ENCODE measurements at regions not wholly inside any gene's neighbourhood (a gene's known extent, or its start where the extent isn't known, plus 50 kb on each side); places are given as distances from the start of the nearest gene placed in this dataset.
"Not testable (repeated sequence)": the region's sequence is repeated elsewhere in the genome, so short reads cannot be mapped to it uniquely, and the experiment has no call there.

DNA sequence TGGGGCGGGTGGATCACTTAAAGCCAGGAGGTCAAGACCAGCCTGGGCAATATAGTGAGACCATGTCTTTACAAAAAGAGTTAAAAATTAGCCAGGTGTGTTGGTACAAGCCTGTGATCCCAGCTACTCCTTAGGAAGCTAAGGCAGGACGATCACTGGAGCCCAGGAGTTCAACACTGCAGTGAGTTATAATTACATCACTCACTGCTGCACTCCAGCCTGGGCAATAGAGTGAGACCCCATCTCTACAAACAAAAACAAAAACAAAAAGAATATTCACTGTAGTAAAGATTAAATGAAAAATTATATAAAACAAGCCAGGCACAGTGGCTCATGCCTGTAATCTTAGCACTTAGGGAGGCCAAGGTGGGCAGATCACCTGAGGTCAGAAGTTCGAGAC lies 1047.6 kb upstream of the AUTS2 start:
- no peak for DNase-seq (ENCODE audit: low read depth)

DNA sequence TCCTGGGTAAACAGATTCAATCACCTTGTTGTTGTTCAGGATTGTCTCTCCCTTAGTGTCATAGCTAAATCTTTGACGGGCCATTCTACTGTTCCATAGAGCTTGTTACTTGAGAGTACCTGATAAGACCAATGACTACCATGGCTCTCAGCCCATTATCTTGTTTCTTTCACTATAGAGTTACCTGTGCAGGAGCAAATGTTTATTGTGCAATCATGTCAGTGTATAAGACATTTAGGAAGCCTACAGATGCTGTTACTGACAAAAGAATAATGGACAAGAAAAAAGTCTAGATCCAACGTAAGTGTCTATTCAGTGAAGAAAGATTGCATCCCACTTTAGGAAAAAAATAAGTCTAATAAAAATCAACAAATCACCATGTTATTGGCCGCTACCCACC lies 1041.7 kb upstream of the AUTS2 start:
- DNase-seq (ENCODE audit: low read depth) = no peak

DNA sequence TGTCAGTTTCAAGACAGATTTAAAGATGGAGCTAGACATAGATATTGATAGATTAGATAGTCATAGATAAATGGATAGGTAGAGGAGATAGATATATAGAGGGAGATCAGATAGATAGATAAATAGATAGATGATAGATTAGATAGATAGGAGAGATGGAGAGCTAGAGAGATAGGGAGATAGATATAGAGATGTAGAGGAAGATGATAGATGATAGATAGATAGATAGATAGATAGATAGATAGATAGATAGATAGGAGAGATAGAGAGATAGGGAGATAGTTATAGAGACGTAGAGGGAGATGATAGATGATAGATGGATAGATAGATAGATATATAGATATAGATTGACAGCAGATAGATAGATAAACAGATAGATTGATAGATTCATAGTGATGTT lies 1038.8 kb upstream of the AUTS2 start:
- no peak for DNase-seq (ENCODE audit: low read depth)

DNA sequence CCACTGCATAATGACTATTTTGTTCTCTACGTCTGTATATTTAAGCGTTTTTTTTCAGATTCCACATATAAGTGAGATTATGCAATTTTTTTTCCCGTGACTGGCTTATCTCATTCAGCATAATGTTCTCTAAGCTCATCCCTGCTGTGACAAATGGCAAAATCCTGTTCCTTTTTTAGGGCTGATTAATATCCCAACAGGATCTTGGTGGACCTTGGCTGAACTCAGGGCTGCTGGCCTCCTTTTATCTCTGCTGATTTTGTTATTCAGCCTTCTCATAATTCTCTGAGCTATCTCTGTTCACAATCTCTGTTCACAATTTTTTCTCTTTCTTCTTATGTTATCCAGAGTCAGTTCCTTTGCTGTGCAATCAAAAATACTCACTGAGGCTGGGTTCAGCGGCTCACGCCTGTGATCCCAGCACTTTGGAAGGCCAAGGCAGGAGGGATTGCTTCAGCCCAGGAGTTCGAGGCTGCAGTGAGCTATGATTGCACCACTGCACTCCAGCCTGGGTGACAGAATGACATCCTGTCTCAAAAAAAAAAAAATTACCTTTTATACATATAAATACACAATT lies 1035.9 kb upstream of the AUTS2 start:
- no peak for DNase-seq (ENCODE audit: low read depth)

DNA sequence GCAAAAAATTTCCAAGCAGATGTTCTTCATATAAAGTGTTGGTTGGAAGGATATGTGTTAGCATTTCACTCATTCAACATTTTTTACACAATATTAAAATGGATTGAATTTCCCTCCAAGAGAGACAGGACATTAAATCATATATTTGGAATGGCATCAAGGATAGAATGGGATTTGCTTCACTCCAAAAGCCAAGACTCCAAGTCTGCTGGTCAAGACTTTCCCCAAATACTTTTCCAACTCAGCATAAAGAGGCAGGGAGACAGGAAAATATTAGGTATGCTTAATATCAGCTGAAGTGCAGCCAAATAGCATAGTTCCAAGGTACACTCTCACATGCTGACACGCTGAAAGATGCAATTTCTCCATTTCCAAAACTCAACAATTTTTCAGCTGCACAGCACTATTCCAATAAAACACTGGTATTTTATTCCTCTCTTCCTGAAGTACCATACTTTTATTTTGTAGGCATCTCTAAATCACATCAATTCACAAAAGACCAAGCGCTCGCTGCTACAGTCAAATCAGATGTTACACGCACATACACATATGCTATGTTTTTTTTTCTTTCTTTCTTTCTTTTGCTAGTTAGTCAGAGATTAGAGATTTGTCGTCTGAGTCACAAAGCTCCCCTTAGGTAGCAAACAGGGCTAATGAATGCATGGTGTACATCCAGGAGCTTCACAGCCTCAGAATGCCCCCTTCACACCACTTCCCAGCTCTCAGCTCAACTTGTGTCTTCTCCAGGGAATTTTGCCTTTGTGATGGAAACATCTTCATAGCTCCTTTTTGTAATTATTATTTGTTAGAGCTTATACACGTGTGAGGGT lies 1033.8 kb upstream of the AUTS2 start:
- no peak for DNase-seq (ENCODE audit: low read depth)

DNA sequence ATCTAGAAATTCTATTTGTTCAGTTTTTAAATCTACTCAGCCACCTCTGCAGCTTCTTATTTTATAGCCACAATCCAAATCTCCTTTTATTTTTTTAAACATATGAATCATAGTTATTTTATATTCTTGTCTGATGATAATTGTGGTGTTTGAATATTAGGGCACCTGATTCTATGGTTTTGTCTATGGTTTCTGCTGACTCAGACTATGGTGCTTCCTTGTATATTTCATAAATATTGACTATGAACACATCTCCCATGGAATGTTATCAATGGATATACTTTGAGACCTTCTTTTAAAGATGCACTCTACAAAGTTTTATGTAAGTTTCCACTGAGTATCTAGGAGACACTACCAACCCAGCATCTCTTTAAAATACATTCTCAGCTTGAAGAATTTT lies 1027.0 kb upstream of the AUTS2 start:
- DNase-seq (ENCODE audit: low read depth) = no peak

DNA sequence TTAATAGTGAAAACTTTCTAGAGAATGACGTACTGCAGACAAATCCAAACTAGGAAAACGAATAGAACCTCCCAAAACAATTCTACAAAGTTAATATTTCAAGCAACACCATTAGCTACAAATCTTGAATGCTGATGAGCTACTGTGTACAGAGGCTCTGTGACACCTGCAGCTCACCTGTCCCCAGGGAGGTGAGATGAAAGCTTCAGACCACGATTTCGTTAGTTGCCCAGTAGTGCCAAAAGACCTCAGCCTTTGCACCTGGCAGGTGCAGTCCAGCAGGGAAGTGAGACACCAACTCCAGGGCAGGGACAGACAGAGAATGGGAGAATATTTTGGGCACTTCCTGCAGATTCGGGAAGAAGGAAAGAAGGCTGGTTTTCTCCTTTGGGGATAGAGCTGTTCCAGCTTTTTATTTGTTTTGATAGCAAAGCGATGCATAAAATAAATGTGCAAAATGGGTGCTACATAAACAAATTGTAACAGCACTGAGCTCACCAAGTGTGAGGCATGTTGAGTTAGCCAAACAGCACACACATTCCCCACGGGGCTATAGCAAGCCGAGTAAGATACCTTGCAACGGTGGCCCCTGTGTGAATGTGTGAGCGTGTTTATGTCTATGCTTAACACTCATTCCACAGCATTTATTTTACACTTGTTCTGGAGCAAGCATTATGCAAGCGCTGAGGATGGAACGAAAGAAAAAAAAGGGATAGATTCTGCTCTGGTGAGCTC lies 1024.8 kb upstream of the AUTS2 start:
- no peak for DNase-seq (ENCODE audit: low read depth)

DNA sequence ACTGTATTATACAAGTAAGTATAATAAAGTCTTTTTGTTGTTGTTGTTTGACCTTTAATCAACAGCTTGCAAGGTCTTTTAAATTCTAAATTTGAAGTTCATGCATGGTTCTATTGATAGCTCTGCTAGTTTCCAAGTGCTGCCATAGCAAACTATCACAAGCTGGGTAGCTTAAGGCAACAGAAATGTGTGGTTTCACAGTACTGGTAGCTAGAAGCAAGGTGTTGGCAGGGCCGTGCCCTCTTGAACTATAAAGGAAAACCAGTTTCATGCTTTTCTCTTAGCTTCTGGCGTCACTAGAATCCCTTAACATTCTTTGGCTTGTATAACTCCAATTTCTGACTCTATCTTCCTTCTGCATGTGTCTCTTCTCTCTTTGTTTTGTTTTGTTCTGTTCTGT lies 1021.9 kb upstream of the AUTS2 start:
- DNase-seq (ENCODE audit: low read depth) = no peak

DNA sequence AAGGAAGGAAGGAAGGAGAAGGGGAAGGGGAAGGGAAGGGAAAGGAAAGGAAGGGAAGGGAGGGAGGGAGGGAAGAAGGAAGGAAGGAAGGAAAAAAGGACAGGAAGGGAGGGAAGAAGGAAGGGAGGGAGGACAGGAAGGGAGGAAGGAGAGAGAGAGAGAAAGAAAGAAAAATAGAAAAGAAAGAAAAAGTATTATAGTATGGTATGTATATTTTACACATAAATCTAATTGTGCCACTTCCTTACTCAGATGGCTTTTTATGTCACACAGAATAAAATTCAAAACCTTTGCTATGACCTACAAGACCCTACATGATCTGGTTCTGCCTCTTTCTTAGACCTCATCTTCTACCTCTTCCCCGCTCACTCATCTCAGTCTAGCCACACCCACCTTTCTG lies 1016.9 kb upstream of the AUTS2 start:
- no peak for DNase-seq (ENCODE audit: low read depth)

DNA sequence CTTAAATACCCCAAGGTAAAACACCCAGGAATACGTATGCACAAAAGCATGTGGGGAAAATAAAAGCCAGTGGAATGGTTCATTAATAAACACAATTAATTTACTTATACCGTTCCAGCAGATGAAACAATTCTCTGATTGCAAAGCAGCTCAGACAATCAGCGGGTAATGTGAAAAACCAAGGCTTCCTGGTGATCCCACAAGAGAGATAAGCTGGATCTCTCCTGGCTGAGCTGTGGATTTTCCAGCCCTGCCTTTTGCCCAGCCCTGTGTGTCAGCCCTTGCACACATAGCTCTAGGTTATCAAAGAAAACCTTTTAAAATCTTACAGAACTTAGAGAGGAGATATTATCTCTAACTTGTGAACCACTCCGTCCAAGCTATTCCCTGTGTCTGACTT lies 1010.7 kb upstream of the AUTS2 start:
- DNase-seq (ENCODE audit: low read depth) = no peak

DNA sequence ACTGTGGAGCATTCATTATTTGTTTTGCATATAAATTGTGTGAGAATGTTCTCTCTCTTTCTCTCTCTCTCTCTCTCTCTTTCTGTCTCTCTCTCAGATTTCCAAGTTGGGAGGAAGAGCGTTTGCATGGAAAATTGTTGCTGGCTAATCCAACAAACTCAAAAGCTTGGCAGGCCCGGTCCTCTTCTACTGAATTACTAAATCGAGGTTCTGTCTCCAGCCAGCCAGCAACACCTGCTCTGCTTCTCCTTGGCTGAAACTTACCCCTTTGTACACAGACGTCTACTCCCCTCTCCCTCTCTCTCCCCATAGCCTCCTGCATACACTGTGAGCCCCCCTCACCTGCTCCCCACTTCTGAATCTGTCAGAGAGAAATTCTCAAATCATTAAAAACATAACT lies 996.4 kb upstream of the AUTS2 start:
- no peak for DNase-seq (ENCODE audit: low read depth)

DNA sequence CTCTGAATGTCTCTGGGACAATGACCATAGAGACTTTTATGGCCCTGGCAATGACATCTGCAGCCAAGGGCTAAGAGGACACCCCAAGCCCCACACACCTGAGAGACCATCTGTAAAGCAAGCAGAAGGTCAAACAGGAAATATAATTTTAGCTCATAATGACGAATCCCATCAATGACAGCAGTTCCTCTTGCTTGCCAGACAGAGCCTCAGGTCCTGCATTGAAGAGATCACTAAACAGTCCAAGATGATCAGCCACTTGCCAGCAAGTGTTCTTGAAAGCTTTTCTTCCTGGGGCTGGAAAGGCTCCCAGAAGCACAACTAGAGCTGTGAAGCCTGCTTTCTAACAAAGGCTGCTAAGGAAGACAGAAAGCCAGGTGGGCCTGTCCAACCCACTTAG lies 993.7 kb upstream of the AUTS2 start:
- no peak for DNase-seq (ENCODE audit: low read depth)

DNA sequence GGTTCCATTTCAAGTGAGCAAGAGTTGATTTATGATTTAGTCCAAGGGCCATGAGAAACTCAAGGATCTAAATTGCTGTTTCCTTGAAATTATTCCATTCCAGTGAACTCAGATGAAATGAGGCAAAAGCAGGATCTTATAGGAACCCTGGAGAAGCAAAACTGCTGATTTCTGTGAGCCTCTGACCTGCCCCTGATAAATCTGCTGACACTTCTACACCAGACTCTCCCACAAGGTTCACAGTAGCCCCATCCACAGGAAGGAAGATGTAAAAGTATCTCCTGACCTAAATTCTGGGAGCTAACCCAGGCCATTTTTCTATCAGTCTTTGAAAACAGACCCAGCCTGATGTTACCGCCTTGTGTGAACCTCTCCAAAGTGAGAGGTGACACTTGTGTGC lies 987.6 kb upstream of the AUTS2 start:
- DNase-seq (ENCODE audit: low read depth) = no peak

DNA sequence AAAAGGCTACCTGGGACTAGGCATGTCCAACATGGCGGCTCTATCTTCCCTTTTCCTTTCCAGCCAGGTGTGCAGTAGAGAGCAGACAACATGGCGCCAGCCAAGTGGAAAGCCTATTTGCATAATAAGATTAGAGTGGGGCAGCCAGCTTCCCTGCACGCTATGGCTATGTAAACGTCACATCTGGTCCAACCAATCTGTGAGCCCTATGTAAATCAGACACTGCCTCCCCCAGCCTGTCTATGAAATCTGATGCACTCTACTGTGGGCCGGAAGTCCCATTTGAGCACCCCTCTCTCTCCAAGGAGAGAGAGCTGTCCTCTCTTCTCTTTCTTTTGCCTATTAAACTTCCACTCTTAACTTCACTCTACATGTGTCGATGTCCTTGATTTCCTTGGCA lies 984.9 kb upstream of the AUTS2 start:
- DNase-seq (ENCODE audit: low read depth) = no peak

DNA sequence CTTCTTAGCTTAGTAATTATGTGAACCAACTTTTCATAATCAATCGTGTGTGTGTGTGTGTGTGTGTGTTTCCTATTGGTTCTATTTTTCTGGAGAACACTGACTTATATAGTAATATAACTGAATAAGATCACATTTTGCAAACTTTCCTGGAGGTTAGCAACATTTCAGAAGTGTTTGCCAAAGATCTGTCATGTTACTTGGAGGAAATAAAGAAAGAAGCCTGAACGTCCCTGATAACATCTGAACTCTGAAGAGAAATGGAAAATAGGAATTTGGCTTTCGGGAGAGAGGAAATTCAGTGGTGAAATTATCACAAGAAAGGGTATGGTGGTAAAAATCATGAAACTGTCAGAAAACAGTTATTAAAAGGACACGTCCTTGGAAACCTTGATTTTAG lies 984.4 kb upstream of the AUTS2 start:
- no peak for DNase-seq (ENCODE audit: low read depth)

DNA sequence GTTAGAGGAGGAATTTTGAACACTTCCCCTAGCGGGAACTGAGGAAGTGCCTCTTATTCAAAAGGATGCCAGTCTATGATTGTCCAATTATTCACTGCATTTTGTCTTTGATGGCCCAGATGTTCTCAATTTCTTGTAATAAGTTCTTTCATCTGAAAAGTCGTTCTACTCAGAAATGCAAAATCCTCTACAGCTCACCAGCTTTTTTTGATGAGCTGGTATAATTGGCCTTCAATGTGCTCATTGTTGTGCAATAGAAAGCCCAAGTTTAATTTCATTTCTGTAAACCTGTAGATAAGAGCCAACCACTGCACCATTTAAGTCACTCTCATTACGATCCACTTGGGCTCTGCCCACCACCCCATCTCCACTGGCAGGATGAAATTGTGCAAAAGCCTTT lies 978.7 kb upstream of the AUTS2 start:
- no peak for DNase-seq (ENCODE audit: low read depth)

DNA sequence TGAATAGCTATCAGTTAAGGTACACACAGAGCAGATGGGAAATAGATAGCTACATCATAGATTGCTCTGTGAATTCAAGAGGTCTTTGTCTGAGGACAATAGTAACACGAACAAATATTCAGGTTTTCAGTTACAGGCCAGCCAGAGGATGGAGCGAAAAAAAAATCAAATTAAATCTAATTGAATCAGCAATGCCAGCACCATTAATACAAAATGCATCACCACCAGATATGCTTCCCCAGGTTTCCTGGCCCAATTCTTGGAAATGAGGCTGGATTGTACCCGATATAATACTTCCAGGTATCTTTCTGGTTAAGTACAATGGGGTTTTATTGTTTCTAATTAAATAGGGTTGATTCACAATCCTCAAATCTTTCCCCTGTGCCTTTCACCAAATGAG lies 975.8 kb upstream of the AUTS2 start:
- no peak for DNase-seq (ENCODE audit: low read depth)

DNA sequence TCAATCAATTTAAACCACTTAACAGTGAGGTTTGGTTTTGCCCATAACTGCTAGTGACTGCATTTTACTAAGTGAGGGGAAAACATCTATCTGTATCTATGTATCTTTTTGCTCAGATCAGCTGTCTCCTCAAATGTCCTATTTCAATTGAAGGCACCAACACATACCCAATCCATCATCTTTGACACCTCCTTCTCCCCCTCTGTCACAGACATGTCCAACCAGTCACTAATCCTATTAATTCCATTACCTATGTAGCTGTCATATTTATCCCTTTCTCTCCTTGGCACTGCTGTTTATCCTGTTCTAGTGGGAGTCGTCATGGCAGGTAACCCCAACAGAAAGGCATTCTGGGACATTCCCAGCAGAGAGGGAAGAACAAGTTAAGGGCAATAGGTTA lies 975.2 kb upstream of the AUTS2 start:
- DNase-seq (ENCODE audit: low read depth) = no peak

DNA sequence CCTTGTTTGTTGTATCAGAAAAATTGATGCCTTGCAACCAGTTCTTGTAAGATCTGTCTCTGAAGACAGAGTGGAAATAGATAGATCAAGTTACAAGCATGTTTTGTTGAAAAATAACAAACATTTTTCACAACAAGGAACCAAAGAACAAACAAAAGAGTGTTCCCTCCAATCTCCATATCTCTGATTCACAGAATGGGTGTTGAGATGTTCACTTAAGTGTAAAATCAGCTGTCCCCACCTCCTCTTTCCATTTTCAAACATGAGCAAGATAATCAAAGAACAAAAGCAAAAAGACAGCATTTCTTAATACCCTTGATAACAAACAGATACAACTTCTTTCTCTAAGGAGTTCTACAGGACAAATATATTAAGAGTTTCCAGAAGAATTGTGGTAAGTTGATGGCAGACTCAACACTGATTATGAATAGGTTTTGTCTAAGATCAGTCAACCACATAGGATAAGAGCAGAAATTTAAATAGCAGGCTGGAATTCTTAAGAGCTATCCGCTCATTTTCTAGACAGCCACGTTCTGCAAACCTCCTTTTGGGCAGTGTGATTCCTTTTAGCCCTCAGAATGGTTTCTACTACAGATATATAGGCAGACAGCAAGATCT lies 970.9 kb upstream of the AUTS2 start:
- DNase-seq (ENCODE audit: low read depth) = no peak

DNA sequence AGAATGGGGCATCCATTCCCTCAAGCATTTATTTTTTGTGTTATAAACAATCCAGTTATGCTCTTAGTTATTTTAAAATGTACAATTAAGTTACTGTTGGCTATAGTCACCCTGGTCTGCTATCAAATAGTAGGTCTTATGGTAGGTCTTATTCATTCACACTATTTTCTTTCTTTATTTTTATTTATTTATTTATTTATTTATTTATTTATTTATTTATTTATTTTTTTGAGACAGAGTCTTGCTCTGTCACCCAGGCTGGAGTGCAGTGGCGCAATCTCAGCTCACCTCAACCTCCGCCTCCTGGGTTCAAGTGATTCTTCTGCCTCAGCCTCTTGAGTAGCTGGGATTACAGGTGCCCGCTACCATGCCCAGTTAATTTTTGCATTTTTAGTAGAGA lies 967.4 kb upstream of the AUTS2 start:
- not testable (repeated sequence) for DNase-seq (ENCODE audit: low read depth)

DNA sequence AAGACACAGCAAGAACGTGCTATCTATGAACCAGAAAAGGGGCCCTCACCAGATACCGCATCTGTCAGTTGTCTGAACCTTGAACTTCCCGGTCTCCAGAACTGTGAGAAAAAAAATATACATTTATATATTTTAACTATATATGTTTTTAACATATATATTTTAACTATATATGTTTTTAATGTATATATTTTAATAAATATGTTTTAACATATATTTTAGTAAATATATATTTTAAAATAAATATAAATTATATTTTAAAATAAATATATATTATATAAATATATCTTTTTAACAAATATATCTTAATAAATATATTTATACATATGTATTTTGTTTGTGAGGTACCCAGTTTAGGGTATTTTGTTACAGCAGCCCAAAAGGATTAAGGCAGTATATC lies 958.2 kb upstream of the AUTS2 start:
- no peak for DNase-seq (ENCODE audit: low read depth)

DNA sequence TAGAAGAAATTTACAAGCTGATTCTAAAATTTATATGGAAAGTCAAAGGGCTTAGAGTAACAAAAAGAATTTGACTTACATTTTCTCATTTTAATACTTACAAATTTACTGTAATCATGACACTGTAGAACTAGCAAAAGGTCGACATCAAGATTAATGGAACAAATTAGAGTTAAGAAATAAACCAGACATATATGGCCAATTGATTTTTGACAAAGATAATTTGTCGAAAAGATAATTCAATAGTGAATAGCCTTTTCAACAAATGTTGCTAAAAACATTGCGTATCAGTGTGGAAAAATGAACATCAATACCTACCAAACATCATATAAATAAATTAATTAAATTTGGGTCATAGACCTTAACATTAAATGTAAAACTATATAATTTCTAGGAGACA lies 955.5 kb upstream of the AUTS2 start:
- DNase-seq (ENCODE audit: low read depth) = no peak

DNA sequence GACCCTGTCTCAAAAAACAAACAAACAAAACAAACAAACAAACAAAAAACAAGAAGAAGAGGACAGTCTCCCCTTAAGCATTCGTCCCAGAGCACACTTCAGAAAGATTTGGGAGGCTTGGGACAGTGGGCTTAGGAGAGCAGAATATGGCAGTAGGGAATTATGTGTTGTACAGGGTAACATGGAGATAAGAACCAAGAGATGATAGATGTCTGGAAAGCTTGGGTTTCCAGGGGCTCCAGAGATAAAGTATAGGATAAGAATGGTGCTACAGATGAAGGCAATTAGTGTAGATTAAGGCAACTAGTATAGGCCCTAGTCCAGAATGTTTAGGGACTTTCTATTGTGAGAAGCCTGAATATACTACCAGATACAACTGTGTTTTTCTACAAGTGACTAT lies 934.9 kb upstream of the AUTS2 start:
- DNase-seq (ENCODE audit: low read depth) = no peak

Data from stimulated activated CD8-positive, alpha-beta memory T cell treated with anti-CD3 and anti-CD28 coated beads, Interleukin-12 subunit alpha, Interleukin-12 subunit beta, amount 100 ng/mL, for 1 hour (primary cell).